ENCODE measurements at regions not wholly inside any gene's neighbourhood (a gene's known extent, or its start where the extent isn't known, plus 50 kb on each side); places are given as distances from the start of the nearest gene placed in this dataset.

GRCh38 chr3:6510713-6511112, 350.2 kb upstream of the GRM7 start:
- no peak for DNase-seq (ENCODE audit: low spot score)

- no peak for DNase-seq (ENCODE audit: low spot score)
Observed at GRCh38 chr3:6512172-6512800, 348.6 kb upstream of the GRM7 start.

GRCh38 chr3:6516143-6516542, 344.8 kb upstream of the GRM7 start:
- DNase-seq (ENCODE audit: low spot score), result no peak

- no peak for DNase-seq (ENCODE audit: low spot score)
Observed at GRCh38 chr3:6516694-6517093, 344.2 kb upstream of the GRM7 start.

- DNase-seq (ENCODE audit: low spot score), result no peak
Observed at GRCh38 chr3:6518709-6519345, 342.1 kb upstream of the GRM7 start.

- no peak for DNase-seq (ENCODE audit: low spot score)
Observed at GRCh38 chr3:6521369-6522113, 339.4 kb upstream of the GRM7 start.

- no peak for DNase-seq (ENCODE audit: low spot score)
Observed at GRCh38 chr3:6522191-6522590, 338.7 kb upstream of the GRM7 start.

- DNase-seq (ENCODE audit: low spot score), result no peak
Observed at GRCh38 chr3:6523043-6523442, 337.9 kb upstream of the GRM7 start.

- no peak for DNase-seq (ENCODE audit: low spot score)
Observed at GRCh38 chr3:6524479-6524878, 336.4 kb upstream of the GRM7 start.

GRCh38 chr3:6526321-6526720, 334.6 kb upstream of the GRM7 start:
- DNase-seq (ENCODE audit: low spot score), result no peak

- no peak for DNase-seq (ENCODE audit: low spot score)
Observed at GRCh38 chr3:6526861-6527260, 334.1 kb upstream of the GRM7 start.

- no peak for DNase-seq (ENCODE audit: low spot score)
Observed at GRCh38 chr3:6528951-6529350, 332.0 kb upstream of the GRM7 start.

GRCh38 chr3:6531153-6531552, 329.8 kb upstream of the GRM7 start:
- DNase-seq (ENCODE audit: low spot score), result no peak

GRCh38 chr3:6532101-6532500, 328.8 kb upstream of the GRM7 start:
- DNase-seq (ENCODE audit: low spot score), result no peak

- no peak for DNase-seq (ENCODE audit: low spot score)
Observed at GRCh38 chr3:6540981-6541380, 319.9 kb upstream of the GRM7 start.

- DNase-seq (ENCODE audit: low spot score), result no peak
Observed at GRCh38 chr3:6542795-6543194, 318.1 kb upstream of the GRM7 start.

GRCh38 chr3:6549296-6549695, 311.6 kb upstream of the GRM7 start:
- no peak for DNase-seq (ENCODE audit: low spot score)

- no peak for DNase-seq (ENCODE audit: low spot score)
Observed at GRCh38 chr3:6551165-6551564, 309.8 kb upstream of the GRM7 start.

- DNase-seq (ENCODE audit: low spot score), result no peak
Observed at GRCh38 chr3:6560259-6560658, 300.7 kb upstream of the GRM7 start.

GRCh38 chr3:6567241-6567640, 293.7 kb upstream of the GRM7 start:
- DNase-seq (ENCODE audit: low spot score), result no peak

GRCh38 chr3:6568999-6569493, 291.9 kb upstream of the GRM7 start:
- no peak for DNase-seq (ENCODE audit: low spot score)

- DNase-seq (ENCODE audit: low spot score), result no peak
Observed at GRCh38 chr3:6571448-6571847, 289.5 kb upstream of the GRM7 start.

GRCh38 chr3:6577584-6577983, 283.3 kb upstream of the GRM7 start:
- DNase-seq (ENCODE audit: low spot score), result no peak
